Psoas muscle (tissue), 7 donors: ENCODE measurements at regions not wholly inside any gene's neighbourhood (a gene's known extent, or its start where the extent isn't known, plus 50 kb on each side); places are given as distances from the start of the nearest gene placed in this dataset.

ENCODE experiments used
- ATAC-seq, 4 donors: fragments of 200-7000 bp; cut with Tn5 transposase; one replicate each; pipeline ENCODE4 v1.9.1; 2020; ENCODE audit warnings: moderate library complexity in 3 of 4, mild to moderate bottlenecking in 2 of 4
- DNase-seq, 2 donors: peaks; one replicate each; pipeline ENCODE4 v3.0.0-alpha.2; 2020
- H3K27ac ChIP-seq: fragments of 200-600 bp; one replicate; pipeline ENCODE4 v1.8.0; 2022
- H3K27me3 ChIP-seq, 3 donors: fragments of 200-600 bp in 1 of 3; one replicate each; pipeline versions ENCODE4 v1.6.1 to v1.8.0; 2013 to 2022; ENCODE audit warnings: low read length in 2 of 3, mild to moderate bottlenecking in 2 of 3, moderate library complexity in 1 of 3; ENCODE audit not compliant: insufficient read depth in 3 of 3
- H3K36me3 ChIP-seq, 2 donors: fragments of 200-600 bp in 1 of 2; one replicate each; pipeline versions ENCODE4 v1.6.1 to v1.8.0; 2013 to 2022; ENCODE audit warnings: low read depth in 1 of 2, mild to moderate bottlenecking in 1 of 2, moderate library complexity in 1 of 2; ENCODE audit not compliant: insufficient read depth in 1 of 2
- H3K4me1 ChIP-seq: fragments of 200-600 bp; one replicate; pipeline ENCODE4 v1.8.0; 2022
- H3K4me3 ChIP-seq: fragments of 200-600 bp; one replicate; pipeline ENCODE4 v1.8.0; 2022; ENCODE audit warnings: mild to moderate bottlenecking
- H3K9me3 ChIP-seq: fragments of 200-600 bp; one replicate; pipeline ENCODE4 v1.8.0; 2022
- WGBS, 3 donors: extraction: QIAGEN DNeasy Blood & Tissue Kit; methylation state at CpG; one replicate each; pipeline versions ENCODE4 v1.1.6 to v1.1.7; 2013; 5-methylcytosine and 5-hydroxymethylcytosine counted together
- intact Hi-C, 2 donors: fragments of 100-400 bp; cut with DNase I; formaldehyde crosslinking; loops; one replicate each; pipeline versions ENCODE4 v1.11.0 to v1.14.2; 2022
- TF ChIP-seq, protein P1 (sequence below): fragments of 200-600 bp; IDR thresholded peaks from one replicate; pipeline ENCODE4 v1.8.0; 2022; ENCODE audit warnings: antibody characterized with exemption
- donor health status: healthy with polysubstance abuse.
- donor health status: DM: no; HTN: no; CAD: no; lungs with moderate emphysema.
- donor health status: Bipolar disorder and iron deficiency.
- donor health status: healthy.
- donor health status: DM: yes; HTN: yes; CAD: no.
- donor health status: DM: no; HTN: no; CAD: no.
- donor health status: DM: yes; HTN: yes; CAD: no.

DNA sequence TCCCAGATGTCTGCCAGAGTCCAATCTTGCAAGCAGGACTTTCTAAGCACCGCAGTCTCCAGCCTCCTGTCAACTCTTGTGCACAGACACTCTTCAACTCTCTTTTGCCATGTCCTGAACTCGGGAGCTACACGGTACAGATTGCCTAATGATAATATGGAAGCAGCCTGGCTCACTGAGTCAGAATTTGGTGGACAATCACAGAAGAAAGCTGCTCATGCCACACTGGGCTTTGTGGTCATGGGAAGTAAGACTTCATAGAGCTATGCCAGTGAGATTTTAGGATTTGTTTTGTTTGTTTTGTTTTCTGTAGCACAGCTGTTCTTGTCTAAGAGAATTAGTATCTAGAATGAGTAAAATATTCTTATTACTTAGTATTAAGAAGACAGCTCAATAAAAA lies 144.1 kb upstream of the PRSS58 start:
- Histone ChIP-seq H3K27ac (no peak overlapping the region), H3K36me3 (no peaks in the 10 kb centered on the region), H3K9me3 (no peaks in the 10 kb centered on the region), H3K27me3 (no peaks in the 10 kb centered on the region), H3K4me1 (no peaks in the 10 kb centered on the region), H3K4me3 (no peak overlapping the region)
- ATAC-seq (no peak), DNase-seq (no peak)
- TF ChIP-seq, protein P1, sequence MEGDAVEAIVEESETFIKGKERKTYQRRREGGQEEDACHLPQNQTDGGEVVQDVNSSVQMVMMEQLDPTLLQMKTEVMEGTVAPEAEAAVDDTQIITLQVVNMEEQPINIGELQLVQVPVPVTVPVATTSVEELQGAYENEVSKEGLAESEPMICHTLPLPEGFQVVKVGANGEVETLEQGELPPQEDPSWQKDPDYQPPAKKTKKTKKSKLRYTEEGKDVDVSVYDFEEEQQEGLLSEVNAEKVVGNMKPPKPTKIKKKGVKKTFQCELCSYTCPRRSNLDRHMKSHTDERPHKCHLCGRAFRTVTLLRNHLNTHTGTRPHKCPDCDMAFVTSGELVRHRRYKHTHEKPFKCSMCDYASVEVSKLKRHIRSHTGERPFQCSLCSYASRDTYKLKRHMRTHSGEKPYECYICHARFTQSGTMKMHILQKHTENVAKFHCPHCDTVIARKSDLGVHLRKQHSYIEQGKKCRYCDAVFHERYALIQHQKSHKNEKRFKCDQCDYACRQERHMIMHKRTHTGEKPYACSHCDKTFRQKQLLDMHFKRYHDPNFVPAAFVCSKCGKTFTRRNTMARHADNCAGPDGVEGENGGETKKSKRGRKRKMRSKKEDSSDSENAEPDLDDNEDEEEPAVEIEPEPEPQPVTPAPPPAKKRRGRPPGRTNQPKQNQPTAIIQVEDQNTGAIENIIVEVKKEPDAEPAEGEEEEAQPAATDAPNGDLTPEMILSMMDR: no peak
- 24 to 47% (median 30%) methylated on average over 3 of the region's 3 CpGs for WGBS, 3 donors
- intact Hi-C loops: loop anchor here in 1 of 2 donors (10.0 kb wide), 1 partner anchor 47 kb away; no protein-coding TSS in a partner anchor

DNA sequence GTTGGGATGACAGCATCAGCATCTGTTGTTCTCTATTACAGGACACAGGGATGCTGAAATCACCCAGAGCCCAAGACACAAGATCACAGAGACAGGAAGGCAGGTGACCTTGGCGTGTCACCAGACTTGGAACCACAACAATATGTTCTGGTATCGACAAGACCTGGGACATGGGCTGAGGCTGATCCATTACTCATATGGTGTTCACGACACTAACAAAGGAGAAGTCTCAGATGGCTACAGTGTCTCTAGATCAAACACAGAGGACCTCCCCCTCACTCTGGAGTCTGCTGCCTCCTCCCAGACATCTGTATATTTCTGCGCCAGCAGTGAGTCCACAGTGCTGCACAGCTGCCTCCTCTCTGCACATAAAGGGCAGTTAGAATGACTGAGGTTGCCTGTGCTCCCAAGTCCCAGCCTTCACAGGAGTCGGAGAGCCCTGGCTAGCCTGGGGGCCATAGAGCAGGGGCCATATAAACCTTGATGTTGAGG lies 142.2 kb upstream of the PRSS58 start:
- ATAC-seq: no peak
- TF ChIP-seq, protein P1: no peak
- intact Hi-C loops: loop anchor here in 1 of 2 donors (10.0 kb wide), 1 partner anchor 45 kb away; no protein-coding TSS in a partner anchor
- whole genome bisulfite sequencing, 3 donors: 69 to 82% (median 77%) methylated on average over 5 of the region's 5 CpGs
- DNase-seq: no peak
- Histone ChIP-seq H3K4me1 (no peaks in the 10 kb centered on the region), H3K9me3 (no peaks in the 10 kb centered on the region), H3K4me3 (no peak overlapping the region), H3K27me3 (no peaks in the 10 kb centered on the region), H3K27ac (no peak overlapping the region), H3K36me3 (no peaks in the 10 kb centered on the region)

DNA sequence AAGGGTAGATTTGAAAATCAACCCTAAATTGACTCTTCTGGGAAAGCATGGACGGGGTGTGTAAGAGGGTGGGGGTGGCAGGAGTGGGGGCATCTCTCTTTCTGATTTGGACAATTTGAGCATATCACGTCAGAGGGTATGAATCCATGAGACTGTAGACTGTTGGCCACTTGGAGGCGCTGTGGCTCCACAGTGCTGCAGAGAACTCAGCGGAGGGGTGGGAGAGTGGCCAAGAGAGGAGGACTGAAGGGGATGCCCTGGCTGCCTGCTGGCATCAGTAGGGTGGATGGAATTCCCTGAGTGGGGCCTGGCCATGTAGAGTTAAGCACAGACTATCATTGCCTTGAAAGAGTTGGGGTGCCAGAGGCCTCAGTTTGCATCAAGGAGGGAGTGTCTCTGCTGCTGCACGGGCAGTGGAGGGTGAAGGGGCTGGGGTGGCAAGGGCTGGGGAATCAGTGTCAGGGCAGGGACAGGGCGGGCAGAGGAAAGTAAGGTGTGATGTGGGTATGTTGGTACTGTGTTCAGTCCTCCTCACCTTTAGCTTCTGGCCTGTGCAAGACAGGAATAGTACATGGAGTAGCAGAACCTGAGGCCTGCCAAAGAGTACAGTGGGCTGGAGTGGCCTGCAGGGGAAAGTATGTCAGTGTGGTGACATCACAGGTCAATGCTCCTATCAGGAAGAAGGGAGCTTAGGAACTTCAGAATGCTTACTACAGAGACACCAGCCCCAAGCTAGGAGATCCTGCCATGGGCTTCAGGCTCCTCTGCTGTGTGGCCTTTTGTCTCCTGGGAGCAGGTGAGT lies 133.5 kb upstream of the PRSS58 start:
- Histone ChIP-seq H3K27me3 (no peaks in the 10 kb centered on the region), H3K9me3 (no peaks in the 10 kb centered on the region), H3K36me3 (no peaks in the 10 kb centered on the region), H3K4me3 (no peak overlapping the region), H3K4me1 (no peaks in the 10 kb centered on the region), H3K27ac (no peak overlapping the region)
- ATAC-seq (peak in 3 of 4 donors; percentile 49 to 78 (median 72)), DNase-seq (peak in 1 of 2 donors; percentile 61)
- TF ChIP-seq, protein P1: peak; percentile 26
- intact Hi-C loops: no loop called here
- 51 to 65% (median 58%) methylated on average over 6 of the region's 6 CpGs for WGBS, 3 donors

DNA sequence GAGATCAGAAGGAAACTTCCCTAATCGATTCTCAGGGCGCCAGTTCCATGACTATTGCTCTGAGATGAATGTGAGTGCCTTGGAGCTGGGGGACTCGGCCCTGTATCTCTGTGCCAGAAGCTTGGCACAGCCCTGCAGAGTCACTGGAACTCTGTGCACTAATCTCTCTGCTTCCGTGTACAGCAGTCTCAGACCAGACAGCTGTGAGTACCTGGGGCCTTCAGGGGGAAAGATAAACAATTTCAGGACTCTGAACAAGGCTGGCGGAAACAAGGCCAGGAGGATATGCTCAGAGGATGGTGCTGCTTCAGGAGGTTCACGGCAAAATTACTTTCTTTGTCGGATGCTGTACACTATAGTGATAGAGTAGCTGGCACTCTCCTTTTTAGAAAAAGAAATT lies 131.7 kb upstream of the PRSS58 start:
- Histone ChIP-seq H3K36me3 (no peaks in the 10 kb centered on the region), H3K9me3 (no peaks in the 10 kb centered on the region), H3K4me3 (no peak overlapping the region), H3K27ac (no peak overlapping the region), H3K27me3 (no peaks in the 10 kb centered on the region), H3K4me1 (no peaks in the 10 kb centered on the region)
- WGBS, 3 donors: 52 to 63% (median 55%) methylated on average over 7 of the region's 7 CpGs
- DNase-seq: no peak
- intact Hi-C loops: no loop called here
- no peak for ATAC-seq
- TF ChIP-seq, protein P1: no peak
